Fibroblast of skin of left biceps (primary cell): ENCODE measurements at regions not wholly inside any gene's neighbourhood (a gene's known extent, or its start where the extent isn't known, plus 50 kb on each side); places are given as distances from the start of the nearest gene placed in this dataset.
"Not testable (repeated sequence)": the region's sequence is repeated elsewhere in the genome, so short reads cannot be mapped to it uniquely, and the experiment has no call there.

Experiments used
- DNase-seq, 2 experiments: peaks; one replicate each; pipeline ENCODE4 v3.0.0-alpha.2; 2013; ENCODE audit warnings: low read depth in 2 of 2

GRCh38 chr4:103307453-103308247 is 109.5 kb upstream of the CENPE start:
- DNase-seq: no peak

- DNase-seq: no peak
Observed at GRCh38 chr4:103306870-103307375, 108.8 kb upstream of the CENPE start.

- no peak for DNase-seq
Observed at GRCh38 chr4:103305355-103305754, 107.2 kb upstream of the CENPE start.

GRCh38 chr4:103303011-103303410 is 104.9 kb upstream of the CENPE start:
- no peak for DNase-seq

- DNase-seq: no peak
Observed at GRCh38 chr4:103292959-103293358, 94.8 kb upstream of the CENPE start.

- no peak for DNase-seq
Observed at GRCh38 chr4:103292373-103292772, 94.2 kb upstream of the CENPE start.

- no peak for DNase-seq
Observed at GRCh38 chr4:103289186-103289585, 91.0 kb upstream of the CENPE start.

GRCh38 chr4:103272174-103272573 is 74.0 kb upstream of the CENPE start:
- no peak for DNase-seq

GRCh38 chr4:103268746-103269145 is 70.6 kb upstream of the CENPE start:
- DNase-seq: no peak

GRCh38 chr4:103264905-103265304 is 66.8 kb upstream of the CENPE start:
- no peak for DNase-seq

- not testable (repeated sequence) for DNase-seq
Observed at GRCh38 chr4:103256068-103256467, 57.9 kb upstream of the CENPE start.
